Spinal cord (tissue), 9 donors: ENCODE measurements at regions not wholly inside any gene's neighbourhood (a gene's known extent, or its start where the extent isn't known, plus 50 kb on each side); places are given as distances from the start of the nearest gene placed in this dataset.

Experiments
- DNase-seq, 6 donors: peaks; one replicate each; pipeline versions ENCODE4 v3.0.0 to v3.0.0-alpha.2; 2013 to 2015; ENCODE audit warnings: low spot score in 6 of 6, low read depth in 4 of 6
- H3K27ac ChIP-seq: one replicate; pipeline ENCODE4 v1.5.1; 2013; ENCODE audit warnings: low read depth, low read length, control low read depth
- H3K27me3 ChIP-seq: one replicate; pipeline ENCODE4 v1.6.1; 2013; ENCODE audit warnings: low read length; ENCODE audit not compliant: control insufficient read depth, insufficient read depth
- H3K36me3 ChIP-seq: one replicate; pipeline ENCODE4 v1.6.1; 2013; ENCODE audit warnings: low read length; ENCODE audit not compliant: control insufficient read depth, insufficient read depth
- H3K4me1 ChIP-seq: one replicate; pipeline ENCODE4 v1.6.1; 2013; ENCODE audit warnings: low read length; ENCODE audit not compliant: control insufficient read depth, insufficient read depth
- H3K4me3 ChIP-seq: one replicate; pipeline ENCODE4 v1.5.1; 2013; ENCODE audit warnings: low read depth, low read length, control low read depth
- H3K9me3 ChIP-seq: one replicate; pipeline ENCODE4 v1.6.1; 2013; ENCODE audit warnings: low read length; ENCODE audit not compliant: control insufficient read depth, insufficient read depth
- WGBS: methylation state at CpG from one replicate; pipeline ENCODE4 v1.1.5; 2013; ENCODE audit warnings: missing lambda C conversion rate; ENCODE audit not compliant: insufficient coverage; 5-methylcytosine and 5-hydroxymethylcytosine counted together
- donor health status: healthy.

- H3K9me3 ChIP-seq, result no peaks in the 10 kb centered on the region
These were observed 180.6 kb downstream of the OLFM1 start for GRCh38 chr9:135268031-135268430.

GRCh38 chr9:135268981-135269380, 181.5 kb downstream of the OLFM1 start:
- Histone ChIP-seq H3K4me3 (no peak overlapping the region), H3K4me1 (peaks cover 33% of the 10 kb centered on the region), H3K27ac (no peak overlapping the region), H3K36me3 (no peaks in the 10 kb centered on the region), H3K27me3 (no peaks in the 10 kb centered on the region), H3K9me3 (no peaks in the 10 kb centered on the region)
- WGBS, result 98% methylated on average over 3 of the region's 6 CpGs
- DNase-seq, result no peak

More at GRCh38 chr9:135268031-135268430, 180.6 kb downstream of the OLFM1 start:
- no peaks in the 10 kb centered on the region for H3K27me3 ChIP-seq
- 58% methylated on average over 10 of the region's 12 CpGs for WGBS
- H3K4me1 ChIP-seq, result peaks cover 33% of the 10 kb centered on the region
- H3K4me3 ChIP-seq, result no peak overlapping the region
- H3K36me3 ChIP-seq, result no peaks in the 10 kb centered on the region
- H3K27ac ChIP-seq, result no peak overlapping the region
- no peak for DNase-seq

GRCh38 chr9:135269912-135270830, 182.7 kb downstream of the OLFM1 start:
- peak in 2 of 6 donors; percentile 22 to 89 for DNase-seq
- 46% methylated on average over 17 of the region's 20 CpGs for WGBS
- Histone ChIP-seq H3K27ac (no peak overlapping the region), H3K4me1 (peaks cover 36% of the 10 kb centered on the region), H3K36me3 (no peaks in the 10 kb centered on the region), H3K27me3 (no peaks in the 10 kb centered on the region), H3K9me3 (no peaks in the 10 kb centered on the region), H3K4me3 (no peak overlapping the region)

GRCh38 chr9:135271425-135271824, 184.0 kb downstream of the OLFM1 start:
- WGBS, result 61% methylated on average over 19 of the region's 19 CpGs
- H3K9me3 ChIP-seq, result no peaks in the 10 kb centered on the region
- peaks cover 47% of the 10 kb centered on the region for H3K4me1 ChIP-seq
- no peak overlapping the region for H3K4me3 ChIP-seq
- no peaks in the 10 kb centered on the region for H3K27me3 ChIP-seq
- no peaks in the 10 kb centered on the region for H3K36me3 ChIP-seq
- DNase-seq, result peak in 1 of 6 donors; percentile 62
- no peak overlapping the region for H3K27ac ChIP-seq

GRCh38 chr9:135272608-135273007, 185.1 kb downstream of the OLFM1 start:
- 79% methylated on average over 10 of the region's 10 CpGs for whole genome bisulfite sequencing
- Histone ChIP-seq H3K36me3 (no peaks in the 10 kb centered on the region), H3K4me1 (peaks cover 44% of the 10 kb centered on the region), H3K27me3 (no peaks in the 10 kb centered on the region), H3K4me3 (no peak overlapping the region), H3K27ac (no peak overlapping the region), H3K9me3 (no peaks in the 10 kb centered on the region)
- no peak for DNase-seq

GRCh38 chr9:135273008-135273407, 185.5 kb downstream of the OLFM1 start:
- Histone ChIP-seq H3K4me1 (peaks cover 40% of the 10 kb centered on the region), H3K27ac (no peak overlapping the region), H3K36me3 (no peaks in the 10 kb centered on the region), H3K4me3 (no peak overlapping the region), H3K27me3 (no peaks in the 10 kb centered on the region), H3K9me3 (no peaks in the 10 kb centered on the region)
- WGBS, result 81% methylated on average over 6 of the region's 7 CpGs
- DNase-seq, result peak in 1 of 6 donors; percentile 46

GRCh38 chr9:135275163-135275562, 187.7 kb downstream of the OLFM1 start:
- Histone ChIP-seq H3K4me3 (no peak overlapping the region), H3K27ac (no peak overlapping the region), H3K9me3 (no peaks in the 10 kb centered on the region), H3K36me3 (no peaks in the 10 kb centered on the region), H3K4me1 (peaks cover 37% of the 10 kb centered on the region), H3K27me3 (no peaks in the 10 kb centered on the region)
- WGBS, result 72% methylated on average over 7 of the region's 7 CpGs
- DNase-seq, result no peak

- H3K27ac ChIP-seq, result no peak overlapping the region
- WGBS, result 68% methylated on average over 19 of the region's 20 CpGs
- peaks cover 34% of the 10 kb centered on the region for H3K4me1 ChIP-seq
- H3K36me3 ChIP-seq, result no peaks in the 10 kb centered on the region
- no peaks in the 10 kb centered on the region for H3K27me3 ChIP-seq
- no peaks in the 10 kb centered on the region for H3K9me3 ChIP-seq
- DNase-seq, result peak in 1 of 6 donors; percentile 61
- H3K4me3 ChIP-seq, result no peak overlapping the region
These were observed 188.3 kb downstream of the OLFM1 start for GRCh38 chr9:135275571-135276289.

GRCh38 chr9:135277219-135278201, 190.0 kb downstream of the OLFM1 start:
- H3K27me3 ChIP-seq, result no peaks in the 10 kb centered on the region
- peak in 2 of 6 donors; percentile 41 to 66 for DNase-seq
- peaks cover 43% of the 10 kb centered on the region for H3K4me1 ChIP-seq

More at GRCh38 chr9:135277219-135278201, 190.0 kb downstream of the OLFM1 start:
- 74% methylated on average over 18 of the region's 30 CpGs for WGBS
- Histone ChIP-seq H3K27ac (no peak overlapping the region), H3K36me3 (no peaks in the 10 kb centered on the region), H3K9me3 (no peaks in the 10 kb centered on the region), H3K4me3 (no peak overlapping the region)
